GM20000 (cell line): ENCODE measurements at regions not wholly inside any gene's neighbourhood (a gene's known extent, or its start where the extent isn't known, plus 50 kb on each side); places are given as distances from the start of the nearest gene placed in this dataset.

Source experiments
- DNase-seq: peaks from one replicate; pipeline ENCODE4 v3.0.0; 2012; ENCODE audit warnings: low spot score
- TF ChIP-seq, protein P1 (sequence below): IDR thresholded peaks from 2 replicates; pipeline ENCODE4 v1.5.1; 2012; ENCODE audit warnings: mild to moderate bottlenecking, control low read depth; ENCODE audit errors: extremely low read depth, missing control alignments

DNA sequence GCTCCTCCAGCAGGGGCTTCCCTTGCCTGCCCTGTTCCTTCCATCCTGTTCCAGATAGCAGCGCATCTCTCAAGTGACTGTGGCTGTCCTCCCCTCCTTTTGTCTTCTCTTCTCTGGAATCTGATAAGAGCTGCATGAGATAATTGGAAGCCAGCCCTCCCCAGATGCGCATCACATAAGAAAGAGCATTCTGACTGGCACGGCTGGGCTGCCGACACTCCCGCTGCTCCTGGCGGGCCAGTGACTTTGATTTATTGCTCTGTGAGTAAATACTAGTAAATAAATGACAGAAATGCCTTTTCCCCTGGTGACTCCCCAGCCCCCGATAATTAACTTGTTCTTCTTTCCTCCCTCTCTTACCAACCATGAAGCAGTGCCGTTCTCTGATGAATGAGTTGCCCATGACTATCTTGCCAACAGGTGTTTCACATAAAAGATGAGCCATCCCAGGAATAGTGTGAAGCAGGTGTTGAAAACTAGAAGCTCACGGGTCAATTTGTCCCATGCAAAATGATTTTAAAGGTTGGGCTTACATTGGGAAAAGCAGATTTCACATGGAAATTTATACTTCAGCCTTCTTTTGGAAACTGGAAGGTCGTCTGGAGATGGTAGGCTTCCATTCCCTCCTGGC lies 212.3 kb downstream of the ERCC6L2 start:
- no peak for DNase-seq
- TF ChIP-seq, protein P1, sequence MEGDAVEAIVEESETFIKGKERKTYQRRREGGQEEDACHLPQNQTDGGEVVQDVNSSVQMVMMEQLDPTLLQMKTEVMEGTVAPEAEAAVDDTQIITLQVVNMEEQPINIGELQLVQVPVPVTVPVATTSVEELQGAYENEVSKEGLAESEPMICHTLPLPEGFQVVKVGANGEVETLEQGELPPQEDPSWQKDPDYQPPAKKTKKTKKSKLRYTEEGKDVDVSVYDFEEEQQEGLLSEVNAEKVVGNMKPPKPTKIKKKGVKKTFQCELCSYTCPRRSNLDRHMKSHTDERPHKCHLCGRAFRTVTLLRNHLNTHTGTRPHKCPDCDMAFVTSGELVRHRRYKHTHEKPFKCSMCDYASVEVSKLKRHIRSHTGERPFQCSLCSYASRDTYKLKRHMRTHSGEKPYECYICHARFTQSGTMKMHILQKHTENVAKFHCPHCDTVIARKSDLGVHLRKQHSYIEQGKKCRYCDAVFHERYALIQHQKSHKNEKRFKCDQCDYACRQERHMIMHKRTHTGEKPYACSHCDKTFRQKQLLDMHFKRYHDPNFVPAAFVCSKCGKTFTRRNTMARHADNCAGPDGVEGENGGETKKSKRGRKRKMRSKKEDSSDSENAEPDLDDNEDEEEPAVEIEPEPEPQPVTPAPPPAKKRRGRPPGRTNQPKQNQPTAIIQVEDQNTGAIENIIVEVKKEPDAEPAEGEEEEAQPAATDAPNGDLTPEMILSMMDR, result no peak

DNA sequence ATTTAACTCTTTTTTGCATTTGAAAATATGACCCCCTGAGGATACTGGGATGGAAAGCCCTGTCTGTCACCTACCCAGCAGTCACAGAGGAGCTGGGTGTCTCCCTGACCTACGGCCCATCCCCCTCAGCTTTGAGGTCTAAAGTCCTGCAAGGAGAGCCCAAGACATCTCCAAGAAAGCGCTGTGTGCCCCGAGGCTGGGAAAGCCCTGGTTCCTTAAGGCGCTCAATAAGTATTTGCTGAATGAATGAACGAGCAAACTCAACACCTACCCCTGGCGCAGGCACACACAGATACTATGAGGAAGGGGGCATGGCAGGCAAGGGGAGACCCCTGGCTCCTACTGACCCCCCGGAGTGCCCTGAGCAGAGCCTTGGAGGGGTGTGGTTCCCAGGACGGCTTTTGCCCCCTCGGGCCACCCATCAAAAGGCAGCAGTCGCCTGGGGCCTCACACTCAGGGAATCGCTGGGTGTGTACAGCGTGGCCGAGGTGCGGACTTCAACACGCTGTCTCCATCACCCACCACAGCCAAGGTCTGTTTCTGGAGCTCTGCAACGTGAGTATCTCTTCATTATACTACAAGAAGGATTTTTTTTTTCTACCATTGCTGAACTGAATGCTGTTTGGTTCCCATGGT lies 211.6 kb downstream of the ERCC6L2 start:
- DNase-seq, result no peak
- TF ChIP-seq, protein P1, result no peak

DNA sequence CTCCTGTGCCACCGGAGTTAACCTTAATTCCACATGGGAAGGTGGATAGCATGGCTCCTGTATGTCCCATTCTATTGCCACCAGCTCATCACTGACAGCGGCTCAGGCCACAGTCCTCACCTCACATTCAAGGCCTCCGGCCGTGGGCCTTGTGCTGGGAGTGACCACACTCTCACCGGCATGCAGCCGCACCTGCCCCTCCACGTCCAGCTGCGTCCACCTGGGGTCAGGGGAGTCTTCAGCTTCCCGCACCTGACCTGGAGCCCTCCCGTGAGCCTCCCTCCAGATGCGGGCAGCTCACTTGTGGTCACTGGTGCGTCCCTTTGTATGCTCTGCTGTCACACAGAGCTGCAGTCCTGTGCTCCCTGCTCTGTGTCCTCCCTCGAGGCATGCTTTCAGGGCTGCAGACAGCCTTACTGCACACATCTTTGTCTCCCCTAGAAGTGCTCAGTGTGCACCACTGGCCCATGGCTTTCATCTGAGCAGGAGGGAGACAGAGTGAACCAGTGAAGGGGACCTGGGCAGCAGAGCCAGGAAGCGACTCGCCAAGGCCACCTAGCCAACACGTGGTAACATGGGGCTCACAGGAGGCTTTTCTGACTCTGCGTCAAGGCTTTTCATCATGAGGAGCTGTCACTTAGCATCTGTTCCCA lies 210.1 kb downstream of the ERCC6L2 start:
- TF ChIP-seq, protein P1, result no peak
- no peak for DNase-seq

DNA sequence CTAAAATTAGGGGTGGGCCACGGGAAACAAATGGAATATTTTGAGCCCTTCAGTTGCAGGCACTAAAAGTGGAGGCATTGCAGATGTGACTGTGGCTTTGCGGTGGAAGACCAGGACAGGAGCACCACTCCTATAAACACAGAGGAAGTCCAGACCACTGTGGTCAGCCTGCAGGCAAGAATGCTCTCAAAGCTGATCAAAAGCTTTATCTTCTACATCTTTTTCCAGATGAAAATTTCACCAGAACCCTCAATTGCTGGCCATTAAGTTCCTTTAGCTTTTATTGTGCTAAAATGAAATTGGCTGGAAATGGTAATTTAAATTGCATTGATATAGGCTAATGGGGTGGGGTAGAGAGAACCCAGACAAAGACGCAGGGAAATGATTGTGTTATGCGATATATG lies 208.8 kb downstream of the ERCC6L2 start:
- TF ChIP-seq, protein P1, result no peak
- DNase-seq, result no peak

DNA sequence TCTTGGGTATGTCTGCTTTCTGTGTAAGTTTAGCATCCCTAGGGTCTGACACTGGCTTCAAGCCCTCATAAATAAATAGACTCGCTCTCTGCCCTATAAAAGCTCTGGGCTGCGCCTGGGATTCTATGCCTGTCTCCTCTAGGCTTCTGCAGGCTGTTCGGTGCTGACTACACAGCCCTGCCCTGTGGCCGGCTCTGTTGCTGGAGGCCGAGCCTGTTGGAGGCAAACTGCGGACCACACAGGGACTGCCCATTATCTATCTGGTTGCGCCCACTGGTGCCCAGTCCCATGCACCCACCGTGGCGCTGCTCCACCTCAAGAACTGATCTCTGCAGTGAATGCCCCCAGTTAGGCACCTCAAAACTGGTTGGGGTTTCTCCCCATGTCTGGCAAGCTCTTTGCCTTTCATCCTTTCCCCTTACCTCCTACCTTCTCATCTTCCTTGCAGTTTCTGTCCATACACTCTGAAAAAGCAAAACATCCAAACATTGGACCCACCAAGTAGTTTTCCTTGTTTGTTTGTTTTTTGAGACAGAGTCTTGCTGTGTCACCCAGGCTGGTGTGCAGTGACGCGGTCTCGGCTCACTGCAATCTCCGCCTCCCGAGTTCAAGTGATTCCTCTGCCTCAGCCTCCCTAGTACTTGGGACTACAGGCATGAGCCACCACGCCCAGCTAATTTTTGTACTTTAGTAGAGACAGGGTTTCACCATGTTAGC lies 207.2 kb downstream of the ERCC6L2 start:
- DNase-seq, result no peak
- TF ChIP-seq, protein P1, result no peak

DNA sequence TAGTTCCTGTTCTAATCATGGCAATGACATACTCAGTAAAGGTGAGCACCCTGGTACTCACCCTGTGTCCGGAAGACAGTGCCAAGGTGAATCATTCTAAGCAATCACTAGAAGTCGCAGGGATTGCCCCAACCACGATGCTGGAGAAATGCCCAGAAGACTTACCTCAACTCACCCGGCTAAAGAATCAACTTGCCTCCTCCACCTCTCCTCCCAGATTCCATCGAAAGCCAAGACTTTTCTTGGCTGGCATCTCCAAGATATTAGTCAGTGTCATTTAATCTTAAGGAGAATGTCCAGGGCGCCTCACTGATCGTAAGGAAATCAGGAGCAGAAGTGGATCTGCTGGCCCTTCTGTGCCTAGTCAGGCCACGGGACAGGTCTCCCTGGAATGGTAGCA lies 204.9 kb downstream of the ERCC6L2 start:
- no peak for DNase-seq
- TF ChIP-seq, protein P1, result no peak

DNA sequence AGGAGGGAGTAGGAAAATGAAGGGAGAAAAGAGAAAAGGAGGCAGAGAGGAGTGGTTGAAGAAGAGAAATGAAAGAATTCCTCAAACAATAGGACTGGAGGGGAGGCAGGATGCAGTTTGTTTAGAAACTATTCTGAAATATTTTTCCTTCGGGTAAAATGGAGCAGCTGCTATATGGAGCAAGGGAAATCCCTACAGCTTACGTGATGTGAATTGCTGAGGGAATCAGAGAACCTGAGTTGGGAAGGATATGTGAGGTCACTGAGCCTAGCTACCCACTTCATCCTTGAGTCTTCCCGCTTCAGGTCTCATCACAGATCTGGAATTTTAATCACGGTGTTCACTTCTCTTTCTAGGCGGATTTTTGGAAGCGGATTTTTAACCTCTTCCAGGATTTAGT lies 204.3 kb downstream of the ERCC6L2 start:
- TF ChIP-seq, protein P1, result no peak

More for the DNA sequence above, 204.3 kb downstream of the ERCC6L2 start:
- no peak for DNase-seq
